AG08395 (cell line): ENCODE measurements at regions not wholly inside any gene's neighbourhood (a gene's known extent, or its start where the extent isn't known, plus 50 kb on each side); places are given as distances from the start of the nearest gene placed in this dataset.
"Not testable (repeated sequence)": the region's sequence is repeated elsewhere in the genome, so short reads cannot be mapped to it uniquely, and the experiment has no call there.

Experiments
- DNase-seq: peaks from one replicate; pipeline ENCODE4 v3.0.0; 2012; ENCODE audit warnings: mixed read lengths, low spot score

DNA sequence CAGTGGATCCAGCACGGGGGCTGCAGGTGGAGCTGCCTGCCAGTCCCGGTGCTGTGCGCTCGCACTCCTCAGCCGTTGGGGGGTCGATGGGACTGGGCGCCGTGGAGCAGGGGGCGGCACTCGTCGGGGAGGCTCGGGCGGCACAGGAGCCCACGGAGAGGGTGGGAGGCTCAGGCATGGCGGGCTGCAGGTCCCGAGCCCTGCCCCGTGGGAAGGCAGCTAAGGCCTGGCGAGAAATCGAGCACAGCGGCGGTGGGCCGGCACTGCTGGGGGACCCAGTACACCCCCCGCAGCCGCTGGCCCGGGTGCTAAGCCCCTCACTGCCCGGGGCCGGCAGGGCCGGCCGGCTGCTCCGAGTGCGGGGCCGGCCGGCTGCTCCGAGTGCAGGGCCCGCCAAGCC, 52.3 kb upstream of the MARK1 start:
- DNase-seq: not testable (repeated sequence)

DNA sequence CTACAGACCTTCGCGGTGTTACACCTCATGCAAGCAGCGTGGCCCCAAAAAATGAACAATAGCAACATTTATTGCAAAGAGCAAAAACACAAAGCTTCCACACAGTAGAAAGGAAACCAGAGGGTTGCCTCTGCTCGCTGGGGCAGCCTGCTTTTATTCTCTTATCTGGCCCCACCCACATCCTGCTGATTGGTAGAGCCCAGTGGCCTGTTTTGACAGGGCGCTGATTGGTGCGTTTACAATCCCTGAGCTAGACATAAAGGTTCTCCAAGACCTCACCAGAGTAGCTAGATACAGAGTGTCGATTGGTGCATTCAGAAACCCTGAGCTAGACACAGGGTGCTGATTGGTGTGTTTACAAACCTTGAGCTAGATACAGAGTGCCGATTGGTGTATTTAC, 52.8 kb upstream of the MARK1 start:
- not testable (repeated sequence) for DNase-seq

DNA sequence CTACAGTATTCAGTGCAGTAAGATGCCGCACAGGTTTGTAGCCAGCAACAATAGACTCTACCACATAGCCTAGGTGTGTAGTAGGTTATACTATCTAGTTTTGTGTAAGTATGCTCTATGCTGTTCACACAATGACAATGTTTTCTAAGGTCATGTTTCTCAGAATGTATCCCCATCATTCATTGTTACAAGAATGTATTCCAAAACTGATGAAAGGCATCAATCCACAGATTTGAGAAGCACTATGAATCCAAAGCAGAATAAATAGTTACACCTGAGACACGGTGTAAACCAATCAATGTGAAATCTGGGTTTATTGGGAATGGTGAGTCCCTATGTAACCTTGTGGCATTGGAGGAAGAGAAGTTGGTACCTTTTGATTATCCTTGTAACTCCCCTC, 54.5 kb upstream of the MARK1 start:
- DNase-seq: no peak

DNA sequence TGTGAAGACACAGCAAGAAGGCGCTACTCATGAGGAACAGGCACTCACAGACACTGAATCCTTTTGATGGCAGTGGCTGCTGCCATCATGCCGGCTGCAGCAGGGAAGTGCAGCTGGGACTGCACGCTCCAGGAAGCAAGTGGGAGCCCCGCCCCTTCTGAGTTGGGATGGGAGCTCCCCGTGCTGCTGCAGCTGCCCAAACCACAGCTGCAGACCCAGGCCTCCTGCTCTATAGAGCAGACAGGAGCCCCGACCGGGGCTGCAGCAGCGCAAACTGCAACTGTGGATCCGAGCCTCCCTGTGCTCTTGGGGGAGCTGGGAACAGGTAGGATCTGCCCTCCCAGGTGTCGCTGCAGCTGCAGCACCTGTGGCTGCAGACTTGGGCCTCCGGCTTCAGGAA, 65.2 kb upstream of the MARK1 start:
- DNase-seq: no peak

DNA sequence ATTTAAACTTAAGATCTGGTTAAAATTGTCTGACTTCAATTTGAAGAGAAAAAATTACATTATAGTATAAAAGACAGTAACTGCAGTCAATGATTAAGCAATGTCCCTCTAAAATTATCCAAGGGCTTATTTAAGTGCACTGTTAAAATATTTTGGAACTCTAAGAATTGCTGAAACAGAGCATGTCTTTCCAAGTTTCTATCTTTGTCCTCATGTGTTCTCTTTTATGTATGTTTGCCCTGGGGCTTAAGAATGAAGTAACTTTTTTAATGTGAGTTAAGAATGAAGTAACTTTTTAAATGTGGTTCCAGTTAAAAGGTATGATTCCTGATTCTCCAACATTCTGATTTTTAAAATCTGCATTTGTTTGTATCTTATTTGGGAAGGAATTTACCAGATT, 69.0 kb upstream of the MARK1 start:
- no peak for DNase-seq

DNA sequence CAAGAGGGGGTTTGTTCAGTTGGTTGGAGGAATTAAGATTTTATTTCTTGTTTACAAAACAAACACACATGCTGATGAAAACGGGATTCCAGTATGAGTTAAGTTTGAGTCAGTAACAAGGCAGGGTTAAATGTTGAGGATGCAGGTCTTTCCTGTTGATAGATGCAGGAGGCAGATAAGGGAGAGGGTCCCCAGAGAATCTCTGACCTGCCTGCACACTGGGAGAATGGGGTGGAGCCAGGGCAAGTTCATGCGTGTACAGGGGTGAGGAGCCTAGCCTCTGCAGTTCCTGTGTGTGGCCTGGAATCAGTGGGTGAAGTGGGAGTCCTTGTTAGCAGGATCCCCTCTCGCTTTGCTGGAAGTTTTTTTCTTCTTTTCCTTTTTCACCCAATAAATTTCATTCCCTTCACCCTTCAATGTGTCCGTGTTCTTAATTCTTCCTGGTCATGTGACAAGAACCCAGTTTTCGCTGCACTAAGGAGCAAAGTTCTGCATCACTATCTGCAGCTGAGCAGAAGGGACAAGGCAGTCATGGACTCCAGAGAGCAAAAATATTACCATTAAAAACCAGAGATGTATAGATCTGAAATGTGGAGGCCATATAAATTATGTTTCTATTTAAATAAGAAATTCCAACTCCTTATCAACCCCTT, 69.9 kb upstream of the MARK1 start:
- DNase-seq: no peak

DNA sequence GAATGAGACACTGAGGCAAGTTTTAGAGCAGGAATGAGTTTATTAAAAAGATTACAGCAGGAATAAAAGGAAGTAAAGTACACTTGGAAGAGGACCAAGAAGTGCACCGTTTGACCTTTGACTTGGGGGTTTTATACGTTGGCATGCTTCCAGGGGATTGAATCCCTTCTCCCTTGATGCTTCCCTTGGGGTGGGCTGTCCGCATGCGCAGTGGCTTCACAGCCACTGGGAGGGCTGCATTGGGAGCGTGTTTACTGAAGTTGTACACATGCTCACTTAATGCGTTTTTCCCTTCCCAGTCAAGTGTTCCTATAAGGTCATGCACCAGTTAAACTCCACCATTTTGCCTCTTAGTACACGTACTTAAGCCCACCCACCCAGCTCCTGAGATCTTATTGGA, 72.4 kb upstream of the MARK1 start:
- DNase-seq: no peak

DNA sequence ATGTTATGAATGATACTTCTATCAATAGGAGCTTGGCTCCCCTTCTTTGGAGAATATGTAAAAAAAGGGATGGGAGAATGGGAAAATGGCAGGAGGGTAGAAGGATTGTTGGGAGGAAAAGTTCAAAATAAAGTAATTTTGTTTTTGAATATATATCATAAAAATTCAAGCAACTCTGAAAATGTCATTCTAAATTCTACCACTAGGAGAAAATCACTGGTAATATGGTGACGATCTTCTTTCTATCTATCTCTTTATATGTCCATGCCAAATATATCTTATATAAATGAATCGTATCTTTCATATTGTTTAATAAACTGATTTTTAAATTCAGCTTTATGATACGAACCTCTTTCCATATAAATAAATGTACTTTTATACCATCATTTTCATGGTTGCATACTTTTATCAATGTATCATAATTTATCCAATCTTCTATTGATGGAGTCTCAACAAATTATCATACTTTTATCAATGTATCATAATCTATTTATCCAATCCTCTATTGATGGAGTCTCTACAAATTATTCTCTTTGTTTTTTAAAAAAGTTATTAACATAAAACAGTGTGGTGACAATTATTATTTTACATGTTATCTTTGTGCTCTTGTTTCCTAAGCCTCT, 73.7 kb upstream of the MARK1 start:
- DNase-seq: no peak

DNA sequence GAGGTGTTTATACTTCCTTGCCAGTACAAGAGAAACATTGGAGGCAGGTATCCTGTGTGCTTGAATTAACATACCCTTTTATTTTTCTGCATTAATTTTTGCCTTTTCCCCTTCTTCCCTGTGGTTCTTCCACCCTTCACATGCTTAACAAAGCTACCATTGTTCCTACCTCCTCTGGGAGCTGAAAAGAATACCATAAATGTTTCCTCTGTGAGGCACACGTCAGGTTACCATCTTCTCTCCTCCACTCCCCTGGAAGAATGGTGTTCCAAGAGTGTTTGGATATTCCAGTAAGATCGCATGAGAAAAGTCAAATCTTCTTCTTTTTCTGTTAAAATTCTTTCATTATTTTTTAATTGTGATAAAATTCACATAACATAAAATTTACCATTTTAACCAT, 74.6 kb upstream of the MARK1 start:
- DNase-seq: no peak

DNA sequence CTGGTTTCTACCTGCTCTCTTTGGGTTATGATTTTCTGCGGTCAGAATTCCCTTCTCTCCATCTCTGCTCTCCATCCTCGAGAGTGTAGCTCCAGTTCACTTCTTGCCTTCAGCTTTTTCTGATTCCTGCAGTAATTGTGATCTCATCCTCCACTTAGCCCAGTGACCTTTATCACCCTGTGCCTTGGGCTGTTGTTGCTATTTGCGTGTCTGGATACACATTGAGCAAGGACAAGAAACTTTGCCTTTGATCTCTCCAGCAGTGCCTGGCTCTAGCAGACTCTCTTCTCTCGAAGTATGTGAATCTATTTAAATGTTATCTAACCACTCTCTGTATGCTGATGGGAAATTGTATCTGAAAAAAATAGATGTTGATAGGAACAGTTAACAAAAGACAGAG, 76.4 kb upstream of the MARK1 start:
- no peak for DNase-seq

DNA sequence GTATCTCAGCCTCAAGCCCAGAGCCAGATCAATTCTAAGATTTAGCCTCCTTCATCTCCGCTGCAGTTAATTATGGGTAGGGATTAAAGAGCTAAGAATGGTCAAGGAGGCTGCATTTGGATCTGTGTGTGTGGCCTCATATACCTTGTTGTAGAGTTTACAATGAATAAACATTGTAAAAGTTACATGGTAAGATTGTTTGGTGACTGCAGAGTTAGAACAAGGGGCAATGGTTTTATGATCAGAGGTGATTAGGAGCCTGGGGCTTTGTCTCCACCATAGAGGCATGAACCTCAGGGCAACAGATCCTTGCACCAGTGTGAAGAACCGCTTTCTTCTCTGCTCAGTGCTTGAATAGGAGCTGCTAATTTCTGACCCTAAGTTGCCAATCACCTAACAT, 77.0 kb upstream of the MARK1 start:
- no peak for DNase-seq

DNA sequence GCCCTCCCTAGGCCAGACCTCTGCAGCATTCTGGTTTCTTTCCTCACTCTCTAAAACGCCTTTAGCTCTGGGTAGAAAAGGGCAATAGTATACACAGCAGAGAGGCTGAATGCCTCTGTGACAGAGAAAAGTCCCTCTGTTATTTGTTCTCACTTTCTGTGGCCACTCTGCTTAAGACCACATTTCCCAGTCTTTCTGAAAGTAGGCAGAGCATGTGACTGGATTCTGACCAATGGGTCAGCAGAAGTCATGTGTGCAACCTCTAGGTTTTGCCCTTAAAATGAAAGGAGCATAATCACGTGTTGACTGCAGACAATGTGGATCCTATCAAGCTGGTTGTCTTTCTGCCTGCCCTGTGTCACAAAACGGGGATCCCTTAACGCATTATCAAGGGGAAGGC, 79.7 kb upstream of the MARK1 start:
- DNase-seq: no peak

DNA sequence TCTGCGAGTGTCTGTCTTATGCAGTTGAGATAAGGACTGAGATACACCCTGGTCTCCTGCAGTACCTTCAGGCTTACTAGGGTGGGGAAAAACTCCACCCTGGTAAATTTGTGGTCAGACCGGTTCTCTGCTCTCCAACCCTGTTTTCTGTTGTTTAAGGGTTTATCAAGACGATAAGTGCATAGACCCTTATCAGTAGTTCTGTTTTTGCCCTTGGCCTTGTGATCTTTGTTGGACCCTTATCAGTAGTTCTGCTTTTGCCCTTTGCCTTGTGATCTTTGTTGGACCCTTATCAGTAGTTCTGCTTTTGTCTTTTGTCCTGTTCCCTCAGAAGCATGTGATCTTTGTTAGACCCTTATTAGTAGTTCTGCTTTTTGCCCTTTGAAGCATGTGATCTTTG, 83.3 kb upstream of the MARK1 start:
- not testable (repeated sequence) for DNase-seq

DNA sequence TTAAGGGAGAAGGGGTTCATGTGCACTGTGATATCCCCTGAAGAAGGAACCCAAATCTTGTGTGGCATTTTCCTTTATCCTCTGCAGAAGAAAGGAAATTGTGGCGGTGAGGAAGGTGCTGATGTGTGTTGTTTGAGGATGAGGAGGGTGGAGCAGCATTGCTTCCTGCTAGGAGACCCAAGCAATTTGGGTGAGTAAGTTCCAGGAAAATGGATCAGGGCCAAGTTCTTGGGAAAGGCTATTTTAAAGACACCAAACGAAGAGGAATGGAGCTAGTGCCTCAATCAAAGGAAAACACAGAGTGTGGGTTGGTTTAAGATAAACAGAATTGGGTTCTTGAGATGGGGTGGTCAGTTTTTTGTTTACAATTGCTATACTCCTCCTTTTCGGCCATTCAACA, 86.7 kb upstream of the MARK1 start:
- no peak for DNase-seq

DNA sequence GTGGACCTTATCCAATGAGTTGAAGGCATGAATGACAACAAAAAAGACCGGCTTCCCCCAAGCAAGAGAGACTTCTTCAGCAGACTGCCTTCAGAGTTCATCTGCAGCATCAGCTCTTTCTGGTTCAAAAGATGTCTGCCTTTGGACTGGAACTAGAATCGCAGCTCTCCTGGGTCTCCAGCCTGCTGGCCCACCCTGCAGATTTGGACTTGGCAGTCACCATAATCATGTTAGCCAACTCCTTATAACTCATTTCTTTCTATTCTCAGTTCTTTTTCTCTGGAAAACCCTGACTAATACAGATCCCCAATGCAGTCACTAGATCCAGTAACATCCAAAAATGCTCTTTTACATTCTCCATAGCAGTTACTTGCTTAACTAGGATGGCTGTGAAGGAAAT, 89.2 kb upstream of the MARK1 start:
- DNase-seq: no peak

DNA sequence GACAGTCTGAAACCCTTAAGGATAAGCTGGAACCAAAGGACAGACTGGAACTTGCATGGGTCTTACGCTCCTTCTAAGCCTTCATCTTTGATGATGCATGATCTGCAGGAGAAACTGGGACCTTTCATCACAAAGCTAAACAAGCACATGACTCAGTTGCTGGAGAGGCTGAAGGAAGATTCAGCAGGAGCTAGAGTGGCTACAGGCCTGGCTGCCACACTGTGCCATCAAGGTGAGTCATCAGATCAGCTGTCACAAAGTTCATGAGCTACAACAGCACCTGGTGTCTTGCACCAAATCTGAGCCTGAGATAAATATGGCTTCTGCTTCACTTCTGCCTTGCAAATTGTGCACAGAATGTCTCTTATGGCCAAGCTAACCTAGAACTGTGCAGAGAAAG, 95.5 kb upstream of the MARK1 start:
- DNase-seq: no peak

DNA sequence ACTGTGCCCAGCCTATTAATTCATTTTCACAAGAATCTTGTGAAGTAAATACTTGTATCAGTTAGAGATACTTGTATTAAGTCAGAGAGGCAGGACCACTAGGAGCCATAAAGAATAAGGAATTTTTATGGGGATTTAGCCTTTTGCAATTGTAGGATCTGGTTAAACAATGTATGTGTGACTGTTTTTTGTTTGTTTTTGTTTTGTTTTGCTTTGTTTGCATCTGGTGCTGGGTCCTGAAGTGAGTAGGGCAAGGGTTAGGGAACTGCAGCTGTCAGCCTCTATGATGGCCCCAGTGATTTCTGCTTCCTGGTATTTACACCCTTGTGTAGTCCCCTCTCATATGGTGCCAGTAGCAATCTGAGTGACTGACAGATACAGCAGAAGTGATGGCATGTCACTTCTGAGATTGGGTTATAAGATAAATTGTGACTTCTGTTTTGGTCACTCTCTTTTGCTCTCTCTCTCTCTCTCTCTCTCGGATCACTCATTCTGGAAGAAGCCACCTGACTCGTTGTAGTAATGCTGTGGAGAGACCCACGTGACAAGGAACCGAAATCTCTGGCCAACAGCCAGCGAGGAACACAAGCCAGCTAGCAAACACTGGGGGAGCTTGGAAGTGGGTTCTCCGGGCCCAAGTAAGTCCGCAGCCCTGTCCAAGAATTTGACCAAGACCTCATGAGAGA, 96.2 kb upstream of the MARK1 start:
- no peak for DNase-seq

DNA sequence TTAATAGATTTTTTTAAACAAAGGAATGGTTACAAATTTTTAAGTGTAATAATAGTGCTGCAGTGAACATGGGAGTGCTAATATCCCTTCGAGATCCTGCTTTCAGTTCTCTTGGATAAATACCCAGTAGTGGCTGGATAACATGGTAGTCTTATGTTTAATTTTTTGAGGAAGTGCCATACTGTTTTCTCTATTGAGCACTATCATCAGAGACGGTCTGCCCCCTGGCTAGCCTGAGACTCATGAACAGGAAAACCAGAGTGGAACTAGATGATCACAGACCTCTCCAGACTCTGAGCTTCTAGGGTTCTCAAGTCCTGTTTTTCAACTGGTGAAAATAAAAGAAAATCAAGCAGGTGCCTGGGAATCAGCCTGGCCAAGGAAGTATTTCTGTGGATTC, 97.3 kb upstream of the MARK1 start:
- DNase-seq: no peak

DNA sequence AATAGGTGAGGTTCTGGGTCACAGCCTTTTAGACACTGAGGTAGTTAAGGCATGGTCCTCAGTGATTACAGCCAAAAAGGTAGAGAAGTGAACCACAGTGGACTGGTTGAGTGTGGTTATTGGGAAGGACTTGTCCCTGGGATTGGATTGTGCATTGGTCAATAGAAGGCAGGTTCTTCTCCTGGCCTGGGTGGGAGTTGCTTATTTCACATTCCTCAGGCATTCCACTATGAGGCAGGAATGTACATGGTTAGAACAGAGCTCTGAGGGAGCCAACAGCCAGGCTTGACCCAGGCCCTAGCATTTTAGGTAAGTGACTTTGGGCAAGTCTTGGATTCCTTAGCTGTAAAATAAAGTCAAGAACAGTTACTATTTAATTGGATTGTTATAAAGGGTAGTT, 97.9 kb upstream of the MARK1 start:
- no peak for DNase-seq

DNA sequence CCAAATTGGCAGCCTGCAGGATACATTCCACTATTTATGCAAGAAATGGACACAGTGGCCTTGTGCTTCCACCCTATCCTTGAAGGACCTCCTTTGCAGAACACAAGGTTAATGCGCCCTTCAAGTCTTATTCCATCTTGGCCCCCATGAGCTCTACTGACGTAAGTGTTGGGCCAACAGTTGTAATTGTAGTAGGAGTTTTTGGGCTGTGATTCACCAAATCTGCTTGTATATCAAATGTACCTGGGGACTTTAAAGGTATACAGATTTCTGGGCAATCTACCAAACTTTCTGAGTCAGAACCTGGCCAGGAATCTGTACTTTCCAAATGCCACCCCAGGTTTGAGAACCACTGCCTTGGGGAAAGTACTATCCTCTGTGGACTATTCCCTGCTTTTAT, 100.9 kb upstream of the MARK1 start:
- DNase-seq: no peak

DNA sequence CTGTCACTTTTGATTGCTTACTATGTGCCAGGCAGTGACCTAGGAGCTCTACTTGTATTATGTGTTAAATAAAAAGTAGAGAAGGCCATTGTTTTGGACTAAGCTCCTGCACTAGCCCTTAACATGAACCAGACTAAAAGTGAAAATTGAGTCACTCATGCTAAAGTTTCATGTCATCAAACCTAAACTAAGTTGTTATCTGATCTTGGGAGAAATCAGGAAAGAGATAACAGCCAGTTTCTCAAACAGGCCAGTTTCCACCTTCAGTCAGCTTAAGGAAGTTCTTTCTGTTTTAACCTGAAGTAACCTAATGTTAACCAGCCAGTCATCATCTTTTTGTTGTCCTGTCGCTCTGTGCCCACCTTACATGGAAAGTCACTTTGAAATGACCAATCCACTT, 102.1 kb upstream of the MARK1 start:
- DNase-seq: no peak

DNA sequence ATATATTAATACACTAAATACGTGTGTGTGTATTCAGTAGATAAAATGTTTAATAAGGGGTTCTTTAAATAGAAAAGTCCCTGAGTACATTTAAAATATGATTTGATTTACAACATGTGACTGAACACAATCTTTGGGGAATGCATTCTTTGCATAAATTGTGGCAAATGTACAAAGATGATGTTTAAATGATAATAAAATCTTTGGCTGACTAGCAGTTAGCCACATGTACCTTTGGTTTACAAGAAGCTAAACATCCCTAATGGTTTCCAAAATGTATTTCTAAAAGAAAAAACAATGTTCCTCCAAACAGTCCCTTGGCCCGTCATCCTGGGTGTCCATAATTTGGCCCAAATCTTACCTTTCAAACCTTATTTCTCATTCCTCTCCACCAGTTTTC, 106.4 kb upstream of the MARK1 start:
- no peak for DNase-seq

DNA sequence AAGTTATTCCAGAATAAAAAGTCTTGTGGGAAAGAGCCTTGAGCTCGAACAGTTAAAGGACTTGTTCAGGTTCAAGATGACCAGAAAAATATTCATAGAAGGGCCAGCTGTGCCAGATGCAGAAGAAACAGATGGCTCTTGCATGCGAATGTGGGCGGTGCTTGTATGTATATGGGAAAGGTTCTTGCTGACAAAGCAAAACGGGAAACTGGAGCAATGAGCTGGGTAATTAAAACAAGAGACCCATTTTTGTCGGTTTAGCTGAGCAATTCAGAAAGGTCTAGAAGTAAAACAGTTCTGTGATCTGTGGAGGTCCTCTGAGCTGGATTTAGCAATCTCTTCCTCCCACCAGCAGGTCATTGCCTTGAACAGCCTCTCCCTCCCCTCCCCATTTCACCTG, 107.2 kb upstream of the MARK1 start:
- no peak for DNase-seq

DNA sequence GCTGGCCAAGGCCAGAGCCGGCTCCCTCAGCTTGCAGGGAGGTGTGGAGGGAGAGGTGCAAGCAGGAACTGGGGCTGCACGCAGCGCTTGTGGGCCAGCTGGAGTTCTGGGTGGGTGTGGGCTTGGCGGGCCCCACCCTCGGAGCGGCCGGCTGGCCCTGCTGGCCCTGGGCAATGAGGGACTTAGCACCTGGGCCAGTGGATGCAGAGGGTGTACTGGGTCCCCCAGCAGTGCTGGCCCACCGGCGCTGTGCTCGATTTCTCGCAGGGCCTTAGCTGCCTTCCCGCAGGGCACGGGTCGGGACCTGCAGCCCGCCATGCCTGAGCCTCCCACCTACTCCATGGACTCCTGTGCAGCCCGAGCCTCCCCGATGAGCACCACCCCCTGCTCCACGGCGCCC, 115.6 kb upstream of the MARK1 start:
- DNase-seq: not testable (repeated sequence)
